Thoracic aorta (tissue), 2 donors: ENCODE measurements at regions not wholly inside any gene's neighbourhood (a gene's known extent, or its start where the extent isn't known, plus 50 kb on each side); places are given as distances from the start of the nearest gene placed in this dataset.

Experiments
- ATAC-seq: fragments of 150-250 bp; one replicate; pipeline ENCODE4 v1.8.0; 2017; ENCODE audit warnings: low read depth; ENCODE audit not compliant: insufficient number of reproducible peaks, low FRiP score
- DNase-seq: peaks from one replicate; pipeline ENCODE4 v3.0.0-alpha.2; 2020; ENCODE audit warnings: low spot score
- H3K27ac ChIP-seq, 2 donors: fragments of 200-600 bp; sonication (generic); 1 replicate in 1 of 2; 2 replicates in 1 of 2; pipeline ENCODE4 v1.5.1; 2016; ENCODE audit warnings: mild to moderate bottlenecking in 2 of 2, moderate library complexity in 2 of 2
- H3K27me3 ChIP-seq: fragments of 200-600 bp; sonication (generic); replicated peaks from 2 replicates; pipeline ENCODE4 v1.6.0; 2016; ENCODE audit warnings: mild to moderate bottlenecking; ENCODE audit not compliant: insufficient read depth
- H3K36me3 ChIP-seq: fragments of 200-600 bp; sonication (generic); one replicate; pipeline ENCODE4 v1.5.1; 2016
- H3K4me1 ChIP-seq, 2 donors: fragments of 200-600 bp; sonication (generic); 1 replicate in 1 of 2; 2 replicates in 1 of 2; pipeline versions ENCODE4 v1.5.1 to v1.6.0; 2016; ENCODE audit warnings: low read depth in 2 of 2, mild to moderate bottlenecking in 1 of 2; ENCODE audit not compliant: control insufficient read depth in 1 of 2
- H3K4me3 ChIP-seq: fragments of 200-600 bp; sonication (generic); 2 replicates; pipeline ENCODE4 v1.5.1; 2016; ENCODE audit warnings: mild to moderate bottlenecking
- H3K9me3 ChIP-seq: fragments of 200-600 bp; sonication (generic); 2 replicates; pipeline ENCODE4 v1.5.1; 2016
- CTCF ChIP-seq: fragments of 200-600 bp; sonication (generic); IDR thresholded peaks from one replicate; pipeline ENCODE4 v1.5.1; 2019; ENCODE audit warnings: antibody characterized with exemption

DNA sequence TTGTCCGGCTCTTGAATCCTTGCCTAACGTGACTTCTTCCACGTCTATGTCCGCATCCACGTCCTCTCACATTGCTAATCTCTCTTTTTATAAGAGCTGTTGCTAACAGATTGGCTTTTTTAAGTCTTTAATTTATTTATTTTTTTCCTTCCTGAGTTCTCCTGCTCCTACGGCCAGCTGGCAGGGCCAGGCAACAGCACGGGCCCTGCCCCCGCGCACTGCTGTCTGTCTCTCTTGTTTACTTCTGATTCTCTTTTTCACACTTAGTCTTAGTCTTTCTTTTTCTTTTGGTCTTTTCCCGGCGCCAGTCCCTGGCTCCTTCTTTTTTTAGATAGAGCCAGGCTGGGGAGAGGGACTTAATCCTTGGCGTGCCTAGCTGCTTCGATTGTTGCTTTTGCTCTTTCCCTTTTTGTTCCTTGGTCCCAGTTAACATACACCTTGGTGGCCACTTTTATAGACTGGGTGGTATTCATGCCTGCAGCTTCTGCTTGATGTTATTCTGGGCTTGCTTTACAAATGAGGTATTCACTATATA lies 53.2 kb upstream of the RBMX start:
- H3K9me3 ChIP-seq: no peaks in the 10 kb centered on the region
- DNase-seq (no peak), ATAC-seq (no peak)
- TF ChIP-seq CTCF: no peak
- H3K4me1 ChIP-seq: peaks cover 0 to 5% of the 10 kb centered on the region in 2 donors
- H3K27me3 ChIP-seq: no peaks in the 10 kb centered on the region
- H3K36me3 ChIP-seq: no peaks in the 10 kb centered on the region
- H3K4me3 ChIP-seq: peak overlapping the region; percentile 60
- H3K27ac ChIP-seq: peak overlapping the region; percentile 22 to 55

GRCh38 chrX:136931661-136932060 lies 51.1 kb upstream of the RBMX start:
- Histone ChIP-seq H3K27me3 (no peaks in the 10 kb centered on the region), H3K36me3 (no peaks in the 10 kb centered on the region), H3K4me3 (no peak overlapping the region), H3K4me1 (peaks cover 0 to 5% of the 10 kb centered on the region in 2 donors), H3K9me3 (no peaks in the 10 kb centered on the region), H3K27ac (no peak overlapping the region)
- no peak for TF ChIP-seq CTCF
- ATAC-seq (no peak), DNase-seq (no peak)
